ENCODE measurements at regions not wholly inside any gene's neighbourhood (a gene's known extent, or its start where the extent isn't known, plus 50 kb on each side); places are given as distances from the start of the nearest gene placed in this dataset.

GRCh38 chr13:72539925-72540324 is 187.5 kb downstream of the MZT1 start:
- peaks cover 44% of the 10 kb centered on the region for H3K27me3 ChIP-seq (ENCODE audit: insufficient read depth, low read depth, low read length)
- H3K4me2 ChIP-seq (ENCODE audit: low read length), result no peak overlapping the region
- no peaks in the 10 kb centered on the region for H3F3A ChIP-seq (ENCODE audit: insufficient read depth, low read length, poor library complexity, severe bottlenecking)
- H3K27ac ChIP-seq (ENCODE audit: low read length), result peak overlapping the region; percentile 21
- no peak overlapping the region for H2AFZ ChIP-seq (ENCODE audit: low read depth, low read length)
- H3K36me3 ChIP-seq (ENCODE audit: insufficient read depth, low read length), result no peaks in the 10 kb centered on the region
- H3K9ac ChIP-seq (ENCODE audit: low read length), result no peak overlapping the region
- no peaks in the 10 kb centered on the region for H3K9me2 ChIP-seq (ENCODE audit: insufficient read depth, low read length)
- TF ChIP-seq, protein P1, sequence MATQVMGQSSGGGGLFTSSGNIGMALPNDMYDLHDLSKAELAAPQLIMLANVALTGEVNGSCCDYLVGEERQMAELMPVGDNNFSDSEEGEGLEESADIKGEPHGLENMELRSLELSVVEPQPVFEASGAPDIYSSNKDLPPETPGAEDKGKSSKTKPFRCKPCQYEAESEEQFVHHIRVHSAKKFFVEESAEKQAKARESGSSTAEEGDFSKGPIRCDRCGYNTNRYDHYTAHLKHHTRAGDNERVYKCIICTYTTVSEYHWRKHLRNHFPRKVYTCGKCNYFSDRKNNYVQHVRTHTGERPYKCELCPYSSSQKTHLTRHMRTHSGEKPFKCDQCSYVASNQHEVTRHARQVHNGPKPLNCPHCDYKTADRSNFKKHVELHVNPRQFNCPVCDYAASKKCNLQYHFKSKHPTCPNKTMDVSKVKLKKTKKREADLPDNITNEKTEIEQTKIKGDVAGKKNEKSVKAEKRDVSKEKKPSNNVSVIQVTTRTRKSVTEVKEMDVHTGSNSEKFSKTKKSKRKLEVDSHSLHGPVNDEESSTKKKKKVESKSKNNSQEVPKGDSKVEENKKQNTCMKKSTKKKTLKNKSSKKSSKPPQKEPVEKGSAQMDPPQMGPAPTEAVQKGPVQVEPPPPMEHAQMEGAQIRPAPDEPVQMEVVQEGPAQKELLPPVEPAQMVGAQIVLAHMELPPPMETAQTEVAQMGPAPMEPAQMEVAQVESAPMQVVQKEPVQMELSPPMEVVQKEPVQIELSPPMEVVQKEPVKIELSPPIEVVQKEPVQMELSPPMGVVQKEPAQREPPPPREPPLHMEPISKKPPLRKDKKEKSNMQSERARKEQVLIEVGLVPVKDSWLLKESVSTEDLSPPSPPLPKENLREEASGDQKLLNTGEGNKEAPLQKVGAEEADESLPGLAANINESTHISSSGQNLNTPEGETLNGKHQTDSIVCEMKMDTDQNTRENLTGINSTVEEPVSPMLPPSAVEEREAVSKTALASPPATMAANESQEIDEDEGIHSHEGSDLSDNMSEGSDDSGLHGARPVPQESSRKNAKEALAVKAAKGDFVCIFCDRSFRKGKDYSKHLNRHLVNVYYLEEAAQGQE (IDR thresholded peaks at IDR 0.05; ENCODE audit: borderline replicate concordance), result no peak
- no peaks in the 10 kb centered on the region for H3K79me2 ChIP-seq (replicated peaks; ENCODE audit: insufficient read depth, low read length)
- H3K4me3 ChIP-seq (ENCODE audit: low read length), result no peak overlapping the region
- H3K9me3 ChIP-seq (ENCODE audit: low read length), result no peaks in the 10 kb centered on the region
- no peaks in the 10 kb centered on the region for H4K20me1 ChIP-seq (ENCODE audit: insufficient read depth)

GRCh38 chr13:72537782-72538181 is 189.6 kb downstream of the MZT1 start:
- Histone ChIP-seq H3K36me3 (ENCODE audit: insufficient read depth, low read length) (no peaks in the 10 kb centered on the region), H3K27ac (ENCODE audit: low read length) (no peak overlapping the region), H3K4me3 (ENCODE audit: low read length) (no peak overlapping the region), H3K9me3 (ENCODE audit: low read length) (no peaks in the 10 kb centered on the region), H2AFZ (ENCODE audit: low read depth, low read length) (no peak overlapping the region), H4K20me1 (ENCODE audit: insufficient read depth) (no peaks in the 10 kb centered on the region), H3K79me2 (replicated peaks; ENCODE audit: insufficient read depth, low read length) (no peaks in the 10 kb centered on the region), H3K9ac (ENCODE audit: low read length) (no peak overlapping the region), H3K9me2 (ENCODE audit: insufficient read depth, low read length) (no peaks in the 10 kb centered on the region), H3F3A (ENCODE audit: insufficient read depth, low read length, poor library complexity, severe bottlenecking) (no peaks in the 10 kb centered on the region), H3K4me2 (ENCODE audit: low read length) (no peak overlapping the region), H3K27me3 (ENCODE audit: insufficient read depth, low read depth, low read length) (peaks cover 54% of the 10 kb centered on the region)
- TF ChIP-seq RAD21 (conservative IDR thresholded peaks at IDR 0.05), result no peak
- TF ChIP-seq, protein P1 (IDR thresholded peaks at IDR 0.05; ENCODE audit: borderline replicate concordance), result no peak

- Histone ChIP-seq H3K9ac (ENCODE audit: low read length) (no peak overlapping the region), H3K36me3 (ENCODE audit: insufficient read depth, low read length) (no peaks in the 10 kb centered on the region), H3K9me2 (ENCODE audit: insufficient read depth, low read length) (no peaks in the 10 kb centered on the region), H3K4me2 (ENCODE audit: low read length) (no peak overlapping the region), H3K27ac (ENCODE audit: low read length) (no peak overlapping the region), H3F3A (ENCODE audit: insufficient read depth, low read length, poor library complexity, severe bottlenecking) (no peaks in the 10 kb centered on the region), H3K27me3 (ENCODE audit: insufficient read depth, low read depth, low read length) (peaks cover 54% of the 10 kb centered on the region), H3K79me2 (replicated peaks; ENCODE audit: insufficient read depth, low read length) (no peaks in the 10 kb centered on the region), H4K20me1 (ENCODE audit: insufficient read depth) (no peaks in the 10 kb centered on the region), H2AFZ (ENCODE audit: low read depth, low read length) (no peak overlapping the region), H3K4me3 (ENCODE audit: low read length) (no peak overlapping the region), H3K9me3 (ENCODE audit: low read length) (no peaks in the 10 kb centered on the region)
- TF ChIP-seq, protein P1 (IDR thresholded peaks at IDR 0.05; ENCODE audit: borderline replicate concordance), result no peak
- no peak for TF ChIP-seq POLR2AphosphoS5 (IDR thresholded peaks at IDR 0.05)
- no peak for TF ChIP-seq EZH2 (IDR thresholded peaks at IDR 0.05; ENCODE audit: borderline replicate concordance, insufficient read depth, low read length, poor library complexity, severe bottlenecking)
- no peak for TF ChIP-seq SMC3 (conservative IDR thresholded peaks at IDR 0.05; ENCODE audit: poor library complexity)
- no peak for TF ChIP-seq RAD21 (conservative IDR thresholded peaks at IDR 0.05)
- no peak for TF ChIP-seq CTCF (IDR thresholded peaks at IDR 0.05; ENCODE audit: poor library complexity, severe bottlenecking)
- TF ChIP-seq EP300 (conservative IDR thresholded peaks at IDR 0.05; ENCODE audit: poor library complexity, severe bottlenecking), result no peak
- no peak for TF ChIP-seq MXI1 (conservative IDR thresholded peaks at IDR 0.05; ENCODE audit: poor library complexity, severe bottlenecking)
- no peak for TF ChIP-seq TAF1 (IDR thresholded peaks at IDR 0.05; ENCODE audit: low read depth)
Observed at GRCh38 chr13:72537395-72537780, 190.0 kb downstream of the MZT1 start.

All from neural cell (in vitro differentiated cells).